HepG2 (cell line): ENCODE measurements at regions not wholly inside any gene's neighbourhood (a gene's known extent, or its start where the extent isn't known, plus 50 kb on each side); places are given as distances from the start of the nearest gene placed in this dataset.

ENCODE experiments used
- ATAC-seq: fragments of 200-7000 bp; cut with Tn5 transposase; 3 replicates; pipeline ENCODE4 v1.9.1; 2020; ENCODE audit warnings: mild to moderate bottlenecking, moderate library complexity
- BruUV-seq: library from RNA; stranded (reverse); fragments of 400-500 nt; replicated peaks from 2 replicates; lab custom pipeline; 2021; lab: Mats Ljungman, UMichigan
- CTCF ChIA-PET: fragments of 300-600 bp; formaldehyde crosslinking; extraction: SDS; loops from one replicate; lab custom pipeline; 2021; ENCODE audit warnings: low total read pairs, inconsistent platforms, low intra/inter-chr PET ratio; lab: Yijun Ruan, JAX
- POLR2A ChIA-PET: fragments of 350-600 bp; sonication (Branson Sonifier 250); formaldehyde crosslinking; loops from one replicate; lab custom pipeline; 2020; ENCODE audit warnings: antibody characterized with exemption, inconsistent platforms; lab: Yijun Ruan, JAX
- DNase-seq: peaks from one replicate; pipeline ENCODE4 v3.0.0-alpha.2; 2015; ENCODE audit warnings: low spot score
- FAIRE-seq: peaks from 3 replicates; lab custom pipeline; 2011; peaks lifted over from hg19 to GRCh38; lab: Jason Lieb, UNC
- H2AFZ ChIP-seq: one replicate; pipeline ENCODE4 v1.6.1; 2011; ENCODE audit warnings: low read length, inconsistent platforms
- H3K27ac ChIP-seq: fragments of 300-600 bp; 3 replicates; pipeline ENCODE4 v1.8.0; 2011; ENCODE audit warnings: mixed run types, mild to moderate bottlenecking, mixed read lengths, low read length, inconsistent platforms; ENCODE audit not compliant: insufficient read depth; ENCODE audit errors: extremely low read length
- H3K27me3 ChIP-seq, 2 experiments: fragments of 200-600 bp in 1 of 2; 2 replicates in 1 of 2; 3 replicates in 1 of 2; pipeline versions ENCODE4 v1.6.0 to v1.8.0; 2011; ENCODE audit warnings: low read length in 2 of 2, mild to moderate bottlenecking in 2 of 2, moderate library complexity in 2 of 2, inconsistent platforms in 1 of 2; ENCODE audit not compliant: insufficient read depth in 2 of 2, control insufficient read depth in 1 of 2
- H3K36me3 ChIP-seq, 2 experiments: fragments of 200-600 bp in 1 of 2; replicated peaks in 1 of 2; 2 replicates in 1 of 2; 3 replicates in 1 of 2; pipeline versions ENCODE4 v1.5.1 to v1.8.0; 2011; ENCODE audit warnings: low read length in 2 of 2, inconsistent platforms in 1 of 2; ENCODE audit not compliant: insufficient read depth in 2 of 2, control insufficient read depth in 1 of 2
- H3K4me1 ChIP-seq: 2 replicates; pipeline ENCODE4 v1.5.1; 2012; ENCODE audit warnings: low read length, inconsistent platforms; ENCODE audit not compliant: insufficient read depth
- H3K4me2 ChIP-seq: 2 replicates; pipeline ENCODE4 v1.6.0; 2011; ENCODE audit warnings: low read depth, low read length, inconsistent platforms
- H3K4me3 ChIP-seq, 3 experiments: fragments of 200-600 bp in 1 of 3; sonication (generic), shearing (Covaris generic) in 1 of 3; replicated peaks in 1 of 3; 2 replicates each; pipeline ENCODE4 v1.5.1; 2011 to 2016; ENCODE audit warnings: low read length in 3 of 3, inconsistent platforms in 2 of 3, low read depth in 2 of 3, mild to moderate bottlenecking in 2 of 3, control low read depth in 1 of 3, mixed read lengths in 1 of 3; ENCODE audit not compliant: insufficient read depth in 1 of 3
- H3K79me2 ChIP-seq: one replicate; pipeline ENCODE4 v1.6.1; 2011; ENCODE audit warnings: low read length, inconsistent platforms; ENCODE audit not compliant: insufficient read depth
- H3K9ac ChIP-seq: 2 replicates; pipeline ENCODE4 v1.6.0; 2011; ENCODE audit warnings: mild to moderate bottlenecking, low read depth, low read length, inconsistent platforms; ENCODE audit not compliant: insufficient read depth
- H3K9me3 ChIP-seq: 2 replicates; pipeline ENCODE4 v1.5.1; 2012; ENCODE audit warnings: mild to moderate bottlenecking, low read length
- H4K20me1 ChIP-seq: 2 replicates; pipeline ENCODE4 v1.6.0; 2011; ENCODE audit warnings: inconsistent platforms, mild to moderate bottlenecking, low read length, moderate library complexity; ENCODE audit not compliant: insufficient read depth
- FOXO4 ChIP-seq: sonication (generic); formaldehyde crosslinking; conservative IDR thresholded peaks from 2 replicates; pipeline ENCODE4 v1.8.1; 2023; ENCODE audit warnings: missing genetic modification reagents
- THAP11 ChIP-seq: IDR thresholded peaks from 2 replicates; pipeline ENCODE4 v1.6.1; 2016; ENCODE audit warnings: missing biosample characterization, missing genetic modification reagents
- ZBTB33 ChIP-seq: sonication (generic); formaldehyde crosslinking; IDR thresholded peaks from 2 replicates; pipeline ENCODE4 v1.4.0; 2020; ENCODE audit warnings: missing genetic modification reagents
- ZNF264 ChIP-seq: sonication (generic); formaldehyde crosslinking; IDR thresholded peaks from 2 replicates; pipeline ENCODE4 v1.4.0; 2020; ENCODE audit warnings: missing genetic modification reagents
- ZNF362 ChIP-seq: sonication (generic); formaldehyde crosslinking; IDR thresholded peaks from 2 replicates; pipeline ENCODE4 v1.4.0; 2020; ENCODE audit warnings: missing genetic modification reagents, mild to moderate bottlenecking, borderline replicate concordance
- WGBS: methylation state at CpG from one replicate; pipeline ENCODE4 v1.1.6; 2017; ENCODE audit warnings: low lambda C conversion rate; 5-methylcytosine and 5-hydroxymethylcytosine counted together
- in situ Hi-C: cut with HindIII; loops from 2 replicates; pipeline ENCODE4 v1.10.0; 2017; ENCODE audit warnings: low pct_unique_long_range_greater_than_20kb; ENCODE audit not compliant: extremely low pct_ligation_motif_present
- intact Hi-C: fragments of 100-400 bp; cut with micrococcal nuclease; formaldehyde crosslinking; loops from one replicate; pipeline ENCODE4 v1.10.0; 2022; ENCODE audit not compliant: unreplicated experiment

GRCh38 chr4:161273607-161274006 is 890.2 kb downstream of the FSTL5 start (continued):
- no peak for TF ChIP-seq ZBTB33

- peaks cover 6% of the 10 kb centered on the region; the same call in 1 of the 2 replicates for H3K9me3 ChIP-seq
- BruUV-seq, result no TSS peak
- H3K27ac ChIP-seq, result no peak overlapping the region
- no peak overlapping the region for H3K9ac ChIP-seq
- intact Hi-C loops (no loop called here), in situ Hi-C loops (no loop called here)
- no peak overlapping the region for H3K4me3 ChIP-seq
- H3K4me2 ChIP-seq, result no peak overlapping the region
- no peaks in the 10 kb centered on the region for H3K4me1 ChIP-seq
- H3K36me3 ChIP-seq, result no peaks in the 10 kb centered on the region
- H3K79me2 ChIP-seq, result no peaks in the 10 kb centered on the region
- DNase-seq (no peak), FAIRE-seq (no peak), ATAC-seq (no peak)
- no peaks in the 10 kb centered on the region; a peak in 1 of 5 replicates for H3K27me3 ChIP-seq
- TF ChIP-seq ZNF362 (CRISPR knock-in tag) (no peak), FOXO4 (no peak), ZNF264 (no peak), THAP11 (CRISPR knock-in tag) (no peak)
- 3% methylated on average over 1 of the region's 1 CpG for WGBS
- CTCF ChIA-PET, result no interaction called here
- no peaks in the 10 kb centered on the region for H4K20me1 ChIP-seq
- POLR2A ChIA-PET, result no interaction called here
- no peak overlapping the region for H2AFZ ChIP-seq
Observed at GRCh38 chr4:161260819-161261218, 903.0 kb downstream of the FSTL5 start.
